DND-41 (cell line): ENCODE measurements at regions not wholly inside any gene's neighbourhood (a gene's known extent, or its start where the extent isn't known, plus 50 kb on each side); places are given as distances from the start of the nearest gene placed in this dataset.

ENCODE experiments used
- ATAC-seq: fragments of 200-7000 bp; cut with Tn5 transposase; 3 replicates; pipeline ENCODE4 v1.9.1; 2021; ENCODE audit warnings: low read depth; ENCODE audit not compliant: insufficient read depth
- DNase-seq: peaks from one replicate; pipeline ENCODE4 v3.0.0-alpha.2; 2020
- H2AFZ ChIP-seq: 2 replicates; pipeline ENCODE4 v1.6.0; 2012; ENCODE audit warnings: low read depth, low read length
- H3K27ac ChIP-seq: 2 replicates; pipeline ENCODE4 v1.5.1; 2012; ENCODE audit warnings: low read length, inconsistent platforms
- H3K27me3 ChIP-seq: fragments of 200-600 bp; sonication (generic); 2 replicates; pipeline ENCODE4 v1.6.0; 2012; ENCODE audit warnings: low read length, mild to moderate bottlenecking, inconsistent platforms; ENCODE audit not compliant: insufficient read depth, poor library complexity
- H3K36me3 ChIP-seq: 2 replicates; pipeline ENCODE4 v1.5.1; 2012; ENCODE audit warnings: low read length, inconsistent platforms; ENCODE audit not compliant: insufficient read depth
- H3K4me1 ChIP-seq: 2 replicates; pipeline ENCODE4 v1.5.1; 2012; ENCODE audit warnings: mild to moderate bottlenecking, low read length; ENCODE audit not compliant: insufficient read depth
- H3K4me2 ChIP-seq: 2 replicates; pipeline ENCODE4 v1.6.0; 2012; ENCODE audit warnings: mild to moderate bottlenecking, moderate library complexity, low read length, inconsistent platforms; ENCODE audit not compliant: insufficient read depth
- H3K4me3 ChIP-seq, 2 experiments: fragments of 200-600 bp in 1 of 2; shearing (Covaris generic) in 1 of 2; 2 replicates each; pipeline ENCODE4 v1.5.1; 2012 to 2016; ENCODE audit warnings: inconsistent platforms in 2 of 2, low read length in 2 of 2, mild to moderate bottlenecking in 2 of 2, low read depth in 1 of 2, moderate library complexity in 1 of 2
- H3K79me2 ChIP-seq: 2 replicates; pipeline ENCODE4 v1.6.0; 2012; ENCODE audit warnings: low read length, inconsistent platforms; ENCODE audit not compliant: insufficient read depth
- H3K9ac ChIP-seq: 2 replicates; pipeline ENCODE4 v1.6.0; 2012; ENCODE audit warnings: low read depth, mild to moderate bottlenecking, inconsistent platforms, low read length, moderate library complexity
- H3K9me3 ChIP-seq: 2 replicates; pipeline ENCODE4 v1.5.1; 2012; ENCODE audit warnings: low read length, moderate library complexity, mild to moderate bottlenecking, inconsistent platforms; ENCODE audit not compliant: insufficient read depth, severe bottlenecking
- H4K20me1 ChIP-seq: 2 replicates; pipeline ENCODE4 v1.6.0; 2012; ENCODE audit warnings: low read length; ENCODE audit not compliant: insufficient read depth
- EZH2 ChIP-seq: IDR thresholded peaks from 3 replicates; pipeline ENCODE4 v1.6.1; 2012; ENCODE audit warnings: borderline replicate concordance, low read depth, mild to moderate bottlenecking, moderate library complexity, low read length, inconsistent platforms; ENCODE audit not compliant: severe bottlenecking
- TF ChIP-seq, protein P1 (sequence below): IDR thresholded peaks from 2 replicates; pipeline ENCODE4 v1.5.1; 2012; ENCODE audit warnings: borderline replicate concordance, low read length, moderate library complexity, mild to moderate bottlenecking; ENCODE audit not compliant: poor library complexity, severe bottlenecking; ENCODE audit errors: extremely low read depth

DNA sequence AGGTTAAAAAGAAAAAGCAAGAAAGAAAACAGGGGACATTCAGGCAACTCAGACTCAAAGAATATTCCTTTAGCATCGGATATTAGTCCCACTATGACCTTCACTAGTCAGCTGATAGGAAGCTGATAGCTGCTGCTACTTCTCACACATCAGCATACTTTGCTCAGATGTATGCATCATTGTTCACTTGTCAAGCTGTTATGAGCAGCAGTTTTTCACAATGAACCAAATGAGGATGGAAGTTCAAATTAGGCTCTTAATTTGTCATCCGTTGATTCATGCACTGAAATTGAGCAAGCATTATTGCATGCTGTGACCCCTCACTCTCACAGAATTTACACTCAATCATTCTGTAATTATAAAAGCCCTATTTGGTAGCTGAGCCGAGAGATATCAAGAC is 257.7 kb downstream of the SNX13 start:
- ATAC-seq (no peak), DNase-seq (no peak)
- H3K4me2 ChIP-seq = no peak overlapping the region

DNA sequence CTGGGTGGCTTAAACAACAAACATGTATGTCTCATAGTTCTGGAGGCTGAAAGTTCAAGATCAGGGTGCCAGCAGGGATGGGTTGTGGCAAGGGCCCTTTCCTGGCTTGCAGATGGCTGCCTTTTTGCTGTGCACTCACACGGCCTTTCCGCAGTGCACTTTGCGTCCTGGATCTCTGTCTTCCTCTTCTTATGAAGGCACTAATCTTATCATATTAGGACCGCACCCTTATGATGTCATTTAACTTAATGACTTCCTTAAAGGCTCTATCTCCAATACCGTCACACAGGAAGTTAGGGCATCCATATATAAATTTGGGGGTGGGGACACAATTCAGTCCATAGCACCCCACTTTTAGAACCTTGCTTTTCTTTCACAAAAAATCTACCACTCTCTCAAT is 255.2 kb downstream of the SNX13 start:
- Histone ChIP-seq H3K36me3 (no peaks in the 10 kb centered on the region), H3K4me2 (no peak overlapping the region), H3K4me3 (no peak overlapping the region), H2AFZ (no peak overlapping the region), H3K4me1 (no peaks in the 10 kb centered on the region), H3K9ac (no peak overlapping the region), H4K20me1 (no peaks in the 10 kb centered on the region), H3K27me3 (no peaks in the 10 kb centered on the region), H3K79me2 (no peaks in the 10 kb centered on the region), H3K9me3 (no peaks in the 10 kb centered on the region), H3K27ac (no peak overlapping the region)
- DNase-seq = no peak
- TF ChIP-seq, protein P1, sequence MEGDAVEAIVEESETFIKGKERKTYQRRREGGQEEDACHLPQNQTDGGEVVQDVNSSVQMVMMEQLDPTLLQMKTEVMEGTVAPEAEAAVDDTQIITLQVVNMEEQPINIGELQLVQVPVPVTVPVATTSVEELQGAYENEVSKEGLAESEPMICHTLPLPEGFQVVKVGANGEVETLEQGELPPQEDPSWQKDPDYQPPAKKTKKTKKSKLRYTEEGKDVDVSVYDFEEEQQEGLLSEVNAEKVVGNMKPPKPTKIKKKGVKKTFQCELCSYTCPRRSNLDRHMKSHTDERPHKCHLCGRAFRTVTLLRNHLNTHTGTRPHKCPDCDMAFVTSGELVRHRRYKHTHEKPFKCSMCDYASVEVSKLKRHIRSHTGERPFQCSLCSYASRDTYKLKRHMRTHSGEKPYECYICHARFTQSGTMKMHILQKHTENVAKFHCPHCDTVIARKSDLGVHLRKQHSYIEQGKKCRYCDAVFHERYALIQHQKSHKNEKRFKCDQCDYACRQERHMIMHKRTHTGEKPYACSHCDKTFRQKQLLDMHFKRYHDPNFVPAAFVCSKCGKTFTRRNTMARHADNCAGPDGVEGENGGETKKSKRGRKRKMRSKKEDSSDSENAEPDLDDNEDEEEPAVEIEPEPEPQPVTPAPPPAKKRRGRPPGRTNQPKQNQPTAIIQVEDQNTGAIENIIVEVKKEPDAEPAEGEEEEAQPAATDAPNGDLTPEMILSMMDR = no peak
- TF ChIP-seq EZH2 = no peak
- ATAC-seq = no peak

More for the DNA sequence above, 257.7 kb downstream of the SNX13 start:
- Histone ChIP-seq H3K9ac (no peak overlapping the region), H3K27me3 (no peaks in the 10 kb centered on the region), H3K9me3 (no peaks in the 10 kb centered on the region), H3K4me1 (no peaks in the 10 kb centered on the region), H3K4me3 (no peak overlapping the region), H4K20me1 (no peaks in the 10 kb centered on the region), H2AFZ (no peak overlapping the region), H3K79me2 (no peaks in the 10 kb centered on the region), H3K27ac (no peak overlapping the region), H3K36me3 (no peaks in the 10 kb centered on the region)
- TF ChIP-seq, protein P1 = no peak

DNA sequence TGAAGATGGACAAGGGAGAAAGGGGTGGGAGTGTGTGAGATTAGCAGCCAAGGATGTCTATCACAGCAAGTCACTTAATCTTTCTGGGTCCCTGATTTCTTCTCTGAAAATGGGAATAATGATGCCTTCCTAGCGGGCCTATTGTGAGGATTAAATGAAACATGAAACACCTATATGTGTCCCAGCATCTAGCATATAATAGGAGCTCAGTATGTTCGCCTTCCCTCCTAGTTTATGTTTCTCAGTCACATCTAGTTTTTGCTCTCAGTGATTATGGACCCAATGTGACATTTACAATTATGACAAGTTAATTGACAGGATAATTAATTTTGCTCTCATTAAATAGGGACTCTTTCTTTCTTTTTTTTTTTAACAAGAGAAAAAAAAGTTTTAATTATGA is 252.9 kb downstream of the SNX13 start:
- H3K9me3 ChIP-seq = no peaks in the 10 kb centered on the region
- H3K27ac ChIP-seq = no peak overlapping the region
- no peaks in the 10 kb centered on the region for H4K20me1 ChIP-seq
- no peak overlapping the region for H3K4me2 ChIP-seq
- no peak for DNase-seq
- no peak overlapping the region for H2AFZ ChIP-seq
- no peak for ATAC-seq
- no peak for TF ChIP-seq EZH2
- TF ChIP-seq, protein P1 = no peak
- no peaks in the 10 kb centered on the region for H3K27me3 ChIP-seq
- H3K4me1 ChIP-seq = no peaks in the 10 kb centered on the region
- no peak overlapping the region for H3K9ac ChIP-seq
- H3K79me2 ChIP-seq = no peaks in the 10 kb centered on the region
- H3K36me3 ChIP-seq = no peaks in the 10 kb centered on the region
- H3K4me3 ChIP-seq = no peak overlapping the region

DNA sequence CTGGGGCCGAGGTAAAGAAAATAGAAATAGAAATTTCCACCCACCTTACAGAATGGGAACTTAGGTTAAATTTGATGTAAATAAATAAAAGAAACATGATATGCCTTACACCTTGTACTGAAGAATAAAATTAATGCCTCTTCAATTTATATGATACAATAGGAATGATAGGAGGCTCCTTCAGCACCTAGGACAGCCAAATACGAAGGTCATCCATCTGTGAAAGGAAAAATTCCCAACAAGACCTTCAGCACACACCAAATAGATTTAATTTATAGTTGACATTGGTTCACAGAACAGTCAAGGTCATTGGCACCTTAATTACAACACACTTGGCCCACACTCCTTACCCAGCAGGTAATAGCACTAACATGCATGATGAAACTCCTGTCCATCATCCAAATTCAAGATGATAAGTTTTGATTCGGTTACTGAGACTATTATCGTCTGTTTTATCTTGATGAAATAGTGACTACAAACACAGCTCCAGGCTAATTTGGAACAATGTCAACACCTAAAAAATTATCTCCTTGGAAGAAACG is 250.9 kb downstream of the SNX13 start:
- Histone ChIP-seq H3K27me3 (no peaks in the 10 kb centered on the region), H3K27ac (no peak overlapping the region), H3K4me3 (no peak overlapping the region), H3K4me1 (no peaks in the 10 kb centered on the region), H2AFZ (no peak overlapping the region), H3K36me3 (no peaks in the 10 kb centered on the region), H3K79me2 (no peaks in the 10 kb centered on the region), H3K9ac (no peak overlapping the region), H3K4me2 (no peak overlapping the region), H3K9me3 (no peaks in the 10 kb centered on the region), H4K20me1 (no peaks in the 10 kb centered on the region)
- no peak for TF ChIP-seq EZH2
- TF ChIP-seq, protein P1 = no peak
- no peak for DNase-seq
- no peak for ATAC-seq
